ENCODE measurements at regions not wholly inside any gene's neighbourhood (a gene's known extent, or its start where the extent isn't known, plus 50 kb on each side); places are given as distances from the start of the nearest gene placed in this dataset.

DNA sequence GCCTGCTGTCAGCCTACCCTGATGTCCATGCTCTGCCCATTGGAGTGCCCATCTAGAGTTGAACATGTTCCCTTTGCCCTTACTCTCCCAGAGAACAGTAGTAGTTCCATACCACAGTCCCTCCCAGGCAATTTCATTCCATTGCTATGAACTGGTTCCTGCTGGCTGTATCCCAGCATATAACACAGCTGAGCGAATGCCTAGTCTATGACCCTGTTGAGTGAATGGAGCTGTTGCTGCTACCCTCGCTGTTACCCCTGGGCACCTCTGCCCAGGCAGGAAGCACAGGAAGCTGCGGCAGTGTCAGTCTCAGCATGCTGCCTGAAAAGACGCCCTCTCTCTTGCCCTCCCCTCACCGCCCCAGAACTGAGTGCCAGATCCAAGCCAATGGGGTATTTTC is 73.3 kb downstream of the SOX3 start:
- no peak for FAIRE-seq

DNA sequence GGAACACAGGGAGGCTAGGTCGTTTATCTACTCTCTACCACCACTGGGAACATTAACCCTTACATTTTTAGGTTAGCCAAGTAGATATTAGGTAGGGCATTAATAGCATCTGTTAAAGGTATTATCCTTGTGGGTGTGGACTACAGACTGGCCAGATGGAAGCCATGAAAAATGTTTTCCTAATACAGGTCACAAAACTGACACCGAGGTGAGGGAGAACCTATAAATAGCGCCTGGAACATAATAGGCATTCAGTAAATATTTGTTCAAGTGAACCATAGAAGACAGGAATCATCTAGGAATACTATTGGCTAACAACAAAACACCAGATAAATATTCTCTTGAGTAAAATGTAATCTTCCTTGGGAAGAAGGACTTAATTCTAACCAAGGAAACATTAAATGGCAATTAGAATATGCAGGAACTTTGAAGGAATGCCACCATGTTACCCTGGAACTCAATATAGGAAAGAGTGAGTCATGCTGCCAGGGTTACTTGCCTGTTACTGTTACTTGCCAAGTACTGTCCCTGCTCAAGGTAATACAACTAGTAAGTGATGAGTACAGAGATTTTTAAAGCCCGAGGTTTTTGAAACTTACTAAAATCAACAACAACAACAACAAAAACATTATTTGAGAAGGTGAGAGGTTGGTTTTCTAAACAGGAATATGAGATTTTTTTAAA is 79.0 kb downstream of the SOX3 start:
- Histone ChIP-seq H2AFZ (ENCODE audit: low read depth, low read length) (no peak overlapping the region), H3K79me2 (ENCODE audit: control insufficient read depth, insufficient read depth, low read length) (no peaks in the 10 kb centered on the region), H3K36me3 (ENCODE audit: control insufficient read depth, insufficient read depth, low read length) (no peaks in the 10 kb centered on the region), H4K20me1 (replicated peaks; ENCODE audit: control insufficient read depth, insufficient read depth, low read length) (no peaks in the 10 kb centered on the region), H3K27me3 (ENCODE audit: control insufficient read depth in 2 of 2, insufficient read depth in 2 of 2, low read length in 2 of 2) (no peaks in the 10 kb centered on the region), H3K9ac (ENCODE audit: insufficient read depth in 1 of 2, low read depth in 2 of 2, low read length in 2 of 2) (no peak overlapping the region), H3K9me1 (ENCODE audit: control insufficient read depth, insufficient read depth, low read length) (no peaks in the 10 kb centered on the region), H3K4me3 (no peak overlapping the region), H3K4me1 (replicated peaks in 1 of 2; ENCODE audit: control insufficient read depth in 2 of 2, insufficient read depth in 2 of 2, low read length in 2 of 2) (no peaks in the 10 kb centered on the region), H3K27ac (ENCODE audit: extremely low read depth, low read depth, low read length) (no peak overlapping the region), H3K4me2 (ENCODE audit: insufficient read depth, low read length) (no peak overlapping the region), H3K9me3 (replicated peaks; ENCODE audit: control insufficient read depth, insufficient read depth, low read depth, low read length) (no peaks in the 10 kb centered on the region)
- ChIA-PET CTCF (ENCODE audit: low intra/inter-chr PET ratio) (no interaction called here), POLR2A (no interaction called here)
- 0% methylated on average over 4 of the region's 4 CpGs for WGBS (ENCODE audit: insufficient coverage, low coverage, missing lambda C conversion rate)
- BruUV-seq (replicated peaks), result no TSS peak
- in situ Hi-C loops (cut with MboI), result no loop called here
- intact Hi-C loops (cut with micrococcal nuclease), result no loop called here
- DNase-seq (ENCODE audit: extremely low read depth in 1 of 4, low spot score in 3 of 4) (no peak), ATAC-seq (no peak), FAIRE-seq (no peak)
- TF ChIP-seq STAT5A (IDR thresholded peaks at IDR 0.05; ENCODE audit: borderline replicate concordance, low read length), result no peak
- TF ChIP-seq TCF7L2 (IDR thresholded peaks at IDR 0.05; ENCODE audit: low read depth, low read length), result no peak
- no peak for TF ChIP-seq SMAD4 (CRISPR knock-in tag; conservative IDR thresholded peaks at IDR 0.05)
- TF ChIP-seq RUNX1 (IDR thresholded peaks at IDR 0.05; ENCODE audit: low read depth), result no peak
- no peak for TF ChIP-seq STAG1 (CRISPR knock-in tag; IDR thresholded peaks at IDR 0.05; ENCODE audit: borderline replicate concordance)
- TF ChIP-seq, protein P1, sequence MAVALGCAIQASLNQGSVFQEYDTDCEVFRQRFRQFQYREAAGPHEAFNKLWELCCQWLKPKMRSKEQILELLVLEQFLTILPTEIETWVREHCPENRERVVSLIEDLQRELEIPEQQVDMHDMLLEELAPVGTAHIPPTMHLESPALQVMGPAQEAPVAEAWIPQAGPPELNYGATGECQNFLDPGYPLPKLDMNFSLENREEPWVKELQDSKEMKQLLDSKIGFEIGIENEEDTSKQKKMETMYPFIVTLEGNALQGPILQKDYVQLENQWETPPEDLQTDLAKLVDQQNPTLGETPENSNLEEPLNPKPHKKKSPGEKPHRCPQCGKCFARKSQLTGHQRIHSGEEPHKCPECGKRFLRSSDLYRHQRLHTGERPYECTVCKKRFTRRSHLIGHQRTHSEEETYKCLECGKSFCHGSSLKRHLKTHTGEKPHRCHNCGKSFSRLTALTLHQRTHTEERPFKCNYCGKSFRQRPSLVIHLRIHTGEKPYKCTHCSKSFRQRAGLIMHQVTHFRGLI (CRISPR knock-in tag; IDR thresholded peaks at IDR 0.05), result no peak
- TF ChIP-seq ELF4 (CRISPR knock-in tag; IDR thresholded peaks at IDR 0.05), result no peak
- TF ChIP-seq STAT5B (CRISPR knock-in tag; IDR thresholded peaks at IDR 0.05), result no peak
- no peak for TF ChIP-seq GABPB2 (CRISPR knock-in tag; conservative IDR thresholded peaks at IDR 0.05)
- TF ChIP-seq POU5F1 (IDR thresholded peaks at IDR 0.05; ENCODE audit: borderline replicate concordance, low read depth, low read length, partially characterized antibody), result no peak
- no peak for TF ChIP-seq MTA1 (IDR thresholded peaks at IDR 0.05; ENCODE audit: borderline replicate concordance)
- TF ChIP-seq, protein P2, sequence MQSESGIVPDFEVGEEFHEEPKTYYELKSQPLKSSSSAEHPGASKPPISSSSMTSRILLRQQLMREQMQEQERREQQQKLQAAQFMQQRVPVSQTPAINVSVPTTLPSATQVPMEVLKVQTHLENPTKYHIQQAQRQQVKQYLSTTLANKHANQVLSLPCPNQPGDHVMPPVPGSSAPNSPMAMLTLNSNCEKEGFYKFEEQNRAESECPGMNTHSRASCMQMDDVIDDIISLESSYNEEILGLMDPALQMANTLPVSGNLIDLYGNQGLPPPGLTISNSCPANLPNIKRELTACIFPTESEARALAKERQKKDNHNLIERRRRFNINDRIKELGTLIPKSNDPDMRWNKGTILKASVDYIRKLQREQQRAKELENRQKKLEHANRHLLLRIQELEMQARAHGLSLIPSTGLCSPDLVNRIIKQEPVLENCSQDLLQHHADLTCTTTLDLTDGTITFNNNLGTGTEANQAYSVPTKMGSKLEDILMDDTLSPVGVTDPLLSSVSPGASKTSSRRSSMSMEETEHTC (IDR thresholded peaks at IDR 0.05), result no peak
- TF ChIP-seq HDGF (IDR thresholded peaks at IDR 0.05), result no peak
- TF ChIP-seq NCOA6 (IDR thresholded peaks at IDR 0.05), result no peak
- no peak for TF ChIP-seq ZC3H8 (IDR thresholded peaks at IDR 0.05)
- TF ChIP-seq ZNF696 (CRISPR knock-in tag; conservative IDR thresholded peaks at IDR 0.05), result no peak

More for the DNA sequence above, 73.3 kb downstream of the SOX3 start:
- H3K9me3 ChIP-seq (replicated peaks; ENCODE audit: control insufficient read depth, insufficient read depth, low read depth, low read length), result no peaks in the 10 kb centered on the region
- ATAC-seq, result no peak
- TF ChIP-seq TBP (optimal IDR thresholded peaks at IDR 0.05; ENCODE audit: low read depth, low read length) (no peak), MEF2A (IDR thresholded peaks at IDR 0.05; ENCODE audit: control insufficient read depth, low read depth, low read length) (no peak)
- POLR2A ChIA-PET, result no interaction called here
- intact Hi-C loops (cut with micrococcal nuclease) (no loop called here), in situ Hi-C loops (cut with MboI) (no loop called here)
- no peaks in the 10 kb centered on the region for H3K79me2 ChIP-seq (ENCODE audit: control insufficient read depth, insufficient read depth, low read length)
- no peaks in the 10 kb centered on the region for H3K9me1 ChIP-seq (ENCODE audit: control insufficient read depth, insufficient read depth, low read length)
- CTCF ChIA-PET (ENCODE audit: low intra/inter-chr PET ratio), result no interaction called here
- 0% methylated on average over 4 of the region's 5 CpGs for WGBS (ENCODE audit: insufficient coverage, low coverage, missing lambda C conversion rate)
- H3K27me3 ChIP-seq (ENCODE audit: control insufficient read depth in 2 of 2, insufficient read depth in 2 of 2, low read length in 2 of 2), result no peaks in the 10 kb centered on the region
- no peak overlapping the region for H2AFZ ChIP-seq (ENCODE audit: low read depth, low read length)
- H3K4me1 ChIP-seq (replicated peaks in 1 of 2; ENCODE audit: control insufficient read depth in 2 of 2, insufficient read depth in 2 of 2, low read length in 2 of 2), result no peaks in the 10 kb centered on the region
- DNase-seq (ENCODE audit: extremely low read depth in 1 of 4, low spot score in 3 of 4), result no peak
- H3K9ac ChIP-seq (ENCODE audit: insufficient read depth in 1 of 2, low read depth in 2 of 2, low read length in 2 of 2), result no peak overlapping the region
- BruUV-seq (replicated peaks), result no TSS peak
- H3K4me3 ChIP-seq, result no peak overlapping the region
- H3K27ac ChIP-seq (ENCODE audit: extremely low read depth, low read depth, low read length), result no peak overlapping the region
- H4K20me1 ChIP-seq (replicated peaks; ENCODE audit: control insufficient read depth, insufficient read depth, low read length), result no peaks in the 10 kb centered on the region
- no peak overlapping the region for H3K4me2 ChIP-seq (ENCODE audit: insufficient read depth, low read length)
- H3K36me3 ChIP-seq (ENCODE audit: control insufficient read depth, insufficient read depth, low read length), result no peaks in the 10 kb centered on the region
